Sigmoid colon (tissue), 4 donors: ENCODE measurements at regions not wholly inside any gene's neighbourhood (a gene's known extent, or its start where the extent isn't known, plus 50 kb on each side); places are given as distances from the start of the nearest gene placed in this dataset.
"Not testable (repeated sequence)": the region's sequence is repeated elsewhere in the genome, so short reads cannot be mapped to it uniquely, and the experiment has no call there.

Source experiments
- POLR2AphosphoS5 ChIP-seq, 4 donors: sonication (generic); formaldehyde crosslinking; IDR thresholded peaks; one replicate each; pipeline ENCODE4 v1.6.1; 2017; ENCODE audit warnings: antibody characterized with exemption in 4 of 4
- TF ChIP-seq, protein P1 (sequence below), 4 experiments: fragments of 450-650 bp in 3 of 4; fragments of 200-600 bp in 1 of 4; IDR thresholded peaks; one replicate each; pipeline ENCODE4 v1.5.1; 2016 to 2019; ENCODE audit warnings: antibody characterized with exemption in 4 of 4, mild to moderate bottlenecking in 3 of 4, moderate library complexity in 2 of 4

DNA sequence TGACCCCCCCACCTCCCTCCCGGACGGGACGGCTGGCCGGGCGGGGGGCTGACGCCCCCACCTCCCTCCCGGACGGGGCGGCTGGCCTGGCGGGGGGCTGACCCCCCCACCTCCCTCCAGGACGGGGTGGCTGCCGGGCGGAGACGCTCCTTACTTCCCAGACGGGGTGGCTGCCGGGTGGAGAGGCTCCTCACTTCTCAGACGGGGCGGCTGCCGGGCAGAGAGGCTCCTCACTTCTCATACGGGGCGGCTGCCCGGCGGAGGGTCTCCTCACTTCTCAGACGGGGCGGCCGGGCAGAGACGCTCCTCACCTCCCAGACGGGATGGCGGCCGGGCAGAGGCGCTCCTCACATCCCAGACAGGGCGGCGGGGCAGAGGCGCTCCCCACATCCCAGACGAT, 84.7 kb downstream of the OR2B2 start:
- TF ChIP-seq, protein P1, sequence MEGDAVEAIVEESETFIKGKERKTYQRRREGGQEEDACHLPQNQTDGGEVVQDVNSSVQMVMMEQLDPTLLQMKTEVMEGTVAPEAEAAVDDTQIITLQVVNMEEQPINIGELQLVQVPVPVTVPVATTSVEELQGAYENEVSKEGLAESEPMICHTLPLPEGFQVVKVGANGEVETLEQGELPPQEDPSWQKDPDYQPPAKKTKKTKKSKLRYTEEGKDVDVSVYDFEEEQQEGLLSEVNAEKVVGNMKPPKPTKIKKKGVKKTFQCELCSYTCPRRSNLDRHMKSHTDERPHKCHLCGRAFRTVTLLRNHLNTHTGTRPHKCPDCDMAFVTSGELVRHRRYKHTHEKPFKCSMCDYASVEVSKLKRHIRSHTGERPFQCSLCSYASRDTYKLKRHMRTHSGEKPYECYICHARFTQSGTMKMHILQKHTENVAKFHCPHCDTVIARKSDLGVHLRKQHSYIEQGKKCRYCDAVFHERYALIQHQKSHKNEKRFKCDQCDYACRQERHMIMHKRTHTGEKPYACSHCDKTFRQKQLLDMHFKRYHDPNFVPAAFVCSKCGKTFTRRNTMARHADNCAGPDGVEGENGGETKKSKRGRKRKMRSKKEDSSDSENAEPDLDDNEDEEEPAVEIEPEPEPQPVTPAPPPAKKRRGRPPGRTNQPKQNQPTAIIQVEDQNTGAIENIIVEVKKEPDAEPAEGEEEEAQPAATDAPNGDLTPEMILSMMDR (IDR thresholded peaks at IDR 0.05), result not testable (repeated sequence)
- TF ChIP-seq POLR2AphosphoS5 (IDR thresholded peaks at IDR 0.05), result not testable (repeated sequence)
